HEK293T (cell line): ENCODE measurements at regions not wholly inside any gene's neighbourhood (a gene's known extent, or its start where the extent isn't known, plus 50 kb on each side); places are given as distances from the start of the nearest gene placed in this dataset.

Source experiments
- CTCF ChIA-PET: fragments of 350-600 bp; formaldehyde crosslinking; extraction: SDS; loops from one replicate; lab custom pipeline; 2021; ENCODE audit warnings: antibody characterized with exemption, inconsistent platforms; lab: Yijun Ruan, JAX
- POLR2A ChIA-PET: fragments of 350-600 bp; formaldehyde crosslinking; extraction: SDS; loops from one replicate; lab custom pipeline; 2020; ENCODE audit warnings: antibody characterized with exemption, inconsistent platforms; lab: Yijun Ruan, JAX
- DNase-seq: peaks from one replicate; pipeline ENCODE4 v3.0.0; 2012; ENCODE audit warnings: mixed read lengths; ENCODE audit errors: extremely low spot score
- ARNT ChIP-seq: fragments of 450-650 bp; IDR thresholded peaks from 2 replicates; pipeline ENCODE4 v1.6.1; 2017; ENCODE audit warnings: mild to moderate bottlenecking
- BHLHE40 ChIP-seq: fragments of 450-650 bp; IDR thresholded peaks from 2 replicates; pipeline ENCODE4 v1.6.1; 2016; ENCODE audit warnings: mild to moderate bottlenecking, moderate library complexity, borderline replicate concordance
- CTBP1 ChIP-seq: fragments of 450-650 bp; IDR thresholded peaks from 2 replicates; pipeline ENCODE4 v1.6.1; 2016; ENCODE audit warnings: borderline replicate concordance
- ELF4 ChIP-seq: fragments of 450-650 bp; IDR thresholded peaks from 2 replicates; pipeline ENCODE4 v1.6.1; 2017; ENCODE audit warnings: antibody characterized with exemption
- FOXA1 ChIP-seq: fragments of 450-650 bp; IDR thresholded peaks from 2 replicates; pipeline ENCODE4 v1.6.1; 2016; ENCODE audit warnings: mild to moderate bottlenecking
- FOXK2 ChIP-seq: fragments of 450-650 bp; IDR thresholded peaks from 2 replicates; pipeline ENCODE4 v1.6.1; 2016; ENCODE audit warnings: mild to moderate bottlenecking
- FOXM1 ChIP-seq: fragments of 450-650 bp; IDR thresholded peaks from 2 replicates; pipeline ENCODE4 v1.6.1; 2017; ENCODE audit warnings: mild to moderate bottlenecking, borderline replicate concordance
- HDGF ChIP-seq: fragments of 450-650 bp; IDR thresholded peaks from 2 replicates; pipeline ENCODE4 v1.6.1; 2017; ENCODE audit warnings: antibody characterized with exemption, borderline replicate concordance
- L3MBTL2 ChIP-seq: fragments of 450-650 bp; conservative IDR thresholded peaks from 2 replicates; pipeline ENCODE4 v1.6.1; 2016; ENCODE audit warnings: mild to moderate bottlenecking
- LEF1 ChIP-seq: fragments of 450-650 bp; IDR thresholded peaks from 2 replicates; pipeline ENCODE4 v1.6.1; 2017; ENCODE audit warnings: mild to moderate bottlenecking, borderline replicate concordance
- NFRKB ChIP-seq: fragments of 450-650 bp; IDR thresholded peaks from 2 replicates; pipeline ENCODE4 v1.6.1; 2016; ENCODE audit warnings: mild to moderate bottlenecking, moderate library complexity
- PKNOX1 ChIP-seq: fragments of 450-650 bp; IDR thresholded peaks from 2 replicates; pipeline ENCODE4 v1.6.1; 2016
- SP1 ChIP-seq: fragments of 450-650 bp; IDR thresholded peaks from 2 replicates; pipeline ENCODE4 v1.6.1; 2017
- SUZ12 ChIP-seq: fragments of 450-650 bp; IDR thresholded peaks from 2 replicates; pipeline ENCODE4 v1.6.1; 2016; ENCODE audit warnings: mild to moderate bottlenecking
- TARDBP ChIP-seq: fragments of 450-650 bp; IDR thresholded peaks from 2 replicates; pipeline ENCODE4 v1.6.1; 2016
- ZNF384 ChIP-seq: fragments of 450-650 bp; IDR thresholded peaks from 2 replicates; pipeline ENCODE4 v1.6.1; 2016

- TF ChIP-seq BHLHE40 (no peak), SUZ12 (no peak), CTBP1 (no peak), HDGF (no peak)
- ChIA-PET CTCF (no interaction called here), POLR2A (no interaction called here)
- no peak for DNase-seq
Measured at GRCh38 chr2:7907041-7907440, 774.8 kb upstream of the ID2 start.

DNA sequence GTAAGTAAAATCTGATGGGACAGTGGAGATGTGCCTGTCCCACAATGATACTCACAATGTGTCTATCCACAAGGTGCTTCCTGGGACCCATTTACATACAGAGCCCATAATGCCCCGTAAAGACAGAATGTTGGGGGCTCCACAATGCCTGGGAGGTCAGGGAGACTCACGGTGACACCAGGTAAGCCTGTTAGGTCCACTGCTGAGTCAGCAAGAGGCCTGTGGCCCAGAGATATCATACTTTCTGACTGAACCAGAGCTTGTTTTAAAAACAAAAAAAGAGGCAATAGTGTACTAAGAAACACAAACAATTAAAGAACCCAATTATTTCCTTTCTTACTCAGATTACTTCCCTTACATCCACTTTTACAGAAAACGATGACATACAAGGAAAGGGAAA lies 771.1 kb upstream of the ID2 start:
- TF ChIP-seq FOXA1 (no peak), L3MBTL2 (no peak), ZNF384 (no peak), BHLHE40 (no peak), LEF1 (no peak), HDGF (no peak)
- CTCF ChIA-PET, result no interaction called here
- POLR2A ChIA-PET, result no interaction called here

GRCh38 chr2:7911196-7911595 lies 770.7 kb upstream of the ID2 start:
- no peak for TF ChIP-seq FOXM1
- TF ChIP-seq ARNT, result no peak
- TF ChIP-seq LEF1, result no peak
- TF ChIP-seq FOXK2, result no peak
- TF ChIP-seq SP1, result no peak
- TF ChIP-seq CTBP1, result no peak
- TF ChIP-seq NFRKB, result no peak
- ChIA-PET CTCF (no interaction called here), POLR2A (no interaction called here)
- no peak for DNase-seq

More for the DNA sequence above, 771.1 kb upstream of the ID2 start:
- no peak for DNase-seq

DNA sequence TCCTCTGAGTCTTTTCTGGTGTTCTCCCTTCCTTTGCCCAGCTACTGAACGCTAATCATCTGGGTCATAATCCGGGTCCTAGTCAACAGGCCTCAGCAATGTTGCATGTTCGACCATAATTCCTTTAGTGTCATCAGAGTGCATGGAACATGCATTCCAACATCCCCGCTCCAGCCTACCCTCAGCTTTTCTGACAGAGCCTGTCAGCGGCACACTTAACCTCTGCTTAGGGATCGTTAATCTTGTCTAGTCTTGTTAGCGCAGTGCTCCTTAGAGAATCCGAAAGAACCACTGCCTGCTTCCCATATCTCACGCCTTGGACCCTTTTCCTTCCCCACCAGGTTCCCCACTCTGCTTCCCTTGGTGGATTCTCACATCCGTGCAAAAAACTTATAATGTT lies 767.9 kb upstream of the ID2 start:
- DNase-seq, result no peak
- POLR2A ChIA-PET, result no interaction called here
- TF ChIP-seq FOXA1 (no peak), ELF4 (no peak), TARDBP (no peak), ZNF384 (no peak), ARNT (no peak), FOXM1 (no peak), CTBP1 (no peak), NFRKB (no peak), BHLHE40 (no peak), FOXK2 (no peak), HDGF (no peak), SP1 (no peak)
- CTCF ChIA-PET, result no interaction called here

DNA sequence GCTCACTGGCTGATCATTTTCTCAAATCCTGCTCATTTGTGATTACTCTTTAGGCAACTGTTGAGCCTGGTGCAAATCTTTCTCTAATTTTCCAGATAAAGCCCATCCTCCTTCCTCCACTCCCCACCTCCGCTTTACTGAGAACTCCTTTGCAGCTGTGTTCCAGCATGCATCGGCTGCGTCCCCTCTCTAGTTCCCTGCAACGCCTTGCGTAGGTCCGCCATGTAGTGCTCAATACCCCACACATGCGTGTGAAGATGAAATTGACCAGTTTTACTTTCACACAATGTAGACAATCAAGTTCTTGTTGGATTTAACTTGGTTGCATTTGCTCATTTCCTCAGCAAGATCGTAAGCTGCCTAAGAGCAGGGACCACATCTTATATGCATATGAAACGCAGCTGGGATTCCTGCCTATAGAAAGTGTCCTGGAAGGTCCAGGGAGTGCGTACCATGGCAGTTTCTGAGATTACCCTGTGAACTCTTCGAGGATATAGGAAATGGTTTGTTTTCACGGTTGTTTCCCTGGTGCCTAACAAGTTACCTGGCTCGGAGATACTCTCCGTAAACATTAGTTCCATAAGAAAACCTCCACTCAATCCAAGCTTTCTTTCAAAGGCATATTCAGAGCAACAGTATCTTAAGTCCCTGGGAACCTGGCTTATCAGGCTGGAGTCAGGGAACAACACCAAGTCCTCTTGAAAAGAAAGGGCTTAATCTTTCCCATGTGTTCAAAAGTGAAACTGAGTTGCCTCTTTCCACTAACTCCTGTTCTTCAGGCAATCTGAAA lies 766.4 kb upstream of the ID2 start:
- TF ChIP-seq TARDBP, result no peak
- no peak for TF ChIP-seq SP1
- no peak for TF ChIP-seq LEF1
- no peak for TF ChIP-seq ZNF384
- TF ChIP-seq FOXK2, result no peak
- no peak for TF ChIP-seq HDGF
- no peak for TF ChIP-seq ARNT
- TF ChIP-seq PKNOX1, result no peak
- no peak for TF ChIP-seq FOXM1
- no peak for TF ChIP-seq BHLHE40
- no peak for TF ChIP-seq CTBP1
- no peak for TF ChIP-seq FOXA1
- no peak for TF ChIP-seq ELF4
- no peak for TF ChIP-seq NFRKB
- CTCF ChIA-PET, result no interaction called here

DNA sequence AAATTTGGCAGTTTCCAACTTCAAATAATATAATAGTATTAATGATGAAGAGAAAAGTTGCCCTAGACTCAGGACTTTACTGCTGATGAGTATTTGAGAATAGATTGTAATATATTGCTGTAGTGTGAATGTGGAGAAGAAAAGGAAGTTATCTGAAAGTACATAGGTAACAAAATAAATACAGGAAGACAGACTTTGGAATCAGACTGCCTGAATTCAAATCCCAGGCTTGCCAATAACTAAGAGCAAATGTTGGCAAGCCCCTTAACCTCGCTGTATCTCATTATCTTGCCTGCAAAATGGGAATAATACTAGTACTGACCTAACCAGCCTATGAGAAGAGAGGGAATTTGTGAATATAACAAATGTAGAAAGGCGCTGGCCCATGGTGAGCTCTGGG lies 765.2 kb upstream of the ID2 start:
- TF ChIP-seq L3MBTL2, result no peak
- TF ChIP-seq LEF1, result no peak
- TF ChIP-seq BHLHE40, result no peak
- TF ChIP-seq CTBP1, result no peak
- ChIA-PET CTCF (no interaction called here), POLR2A (no interaction called here)
- no peak for DNase-seq

More for the DNA sequence above, 766.4 kb upstream of the ID2 start:
- DNase-seq, result no peak
- POLR2A ChIA-PET, result no interaction called here

DNA sequence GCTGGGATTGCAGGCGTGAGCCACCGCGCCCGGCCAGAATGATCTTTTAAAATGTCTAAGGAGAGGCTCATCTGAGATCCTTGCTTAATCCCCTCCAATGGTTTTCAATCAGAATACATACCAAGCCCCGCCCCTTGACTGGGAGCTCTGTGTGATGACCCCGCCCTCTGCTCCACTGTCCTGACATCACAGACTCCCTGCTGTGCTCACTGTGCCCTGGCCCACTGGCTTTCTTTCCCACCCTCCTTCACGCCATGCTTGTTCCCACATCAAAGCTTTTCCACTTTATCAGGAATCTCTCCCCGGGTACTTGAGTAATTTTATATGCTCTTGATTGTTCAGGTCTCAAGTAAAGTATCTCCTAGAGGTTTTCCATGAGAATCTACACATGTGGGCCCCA lies 762.3 kb upstream of the ID2 start:
- DNase-seq, result no peak
- TF ChIP-seq FOXM1, result no peak
- no peak for TF ChIP-seq SUZ12
- TF ChIP-seq FOXA1, result no peak
- no peak for TF ChIP-seq BHLHE40
- TF ChIP-seq L3MBTL2, result no peak
- TF ChIP-seq ARNT, result no peak
- no peak for TF ChIP-seq ELF4
- no peak for TF ChIP-seq HDGF
- CTCF ChIA-PET, result no interaction called here
- POLR2A ChIA-PET, result no interaction called here

- ChIA-PET CTCF (no interaction called here), POLR2A (no interaction called here)
- no peak for DNase-seq
- TF ChIP-seq FOXK2, result no peak
- no peak for TF ChIP-seq FOXA1
- TF ChIP-seq ELF4, result no peak
- TF ChIP-seq ARNT, result no peak
- no peak for TF ChIP-seq BHLHE40
- no peak for TF ChIP-seq FOXM1
- no peak for TF ChIP-seq SUZ12
- no peak for TF ChIP-seq CTBP1
- TF ChIP-seq ZNF384, result no peak
- no peak for TF ChIP-seq LEF1
- no peak for TF ChIP-seq NFRKB
- no peak for TF ChIP-seq TARDBP
Measured at GRCh38 chr2:7924023-7924762, 757.7 kb upstream of the ID2 start.
